ENCODE measurements at regions not wholly inside any gene's neighbourhood (a gene's known extent, or its start where the extent isn't known, plus 50 kb on each side); places are given as distances from the start of the nearest gene placed in this dataset.

- no CpG with 5 or more reads among the region's 2 CpGs for WGBS (ENCODE audit: extremely low coverage, insufficient read length, low lambda C conversion rate)
- H3K4ac ChIP-seq (ENCODE audit: low read depth, low read length) = no peak overlapping the region
- H3K27me3 ChIP-seq (ENCODE audit: insufficient read depth, low read length) = no peaks in the 10 kb centered on the region
- Mint-ChIP-seq H3K4me3 (no peak overlapping the region), H3K9me3 (no peaks in the 10 kb centered on the region; a peak in 1 of 5 replicates), H3K36me3 (ENCODE audit: insufficient read depth in 1 of 3, low read depth in 3 of 3) (no peaks in the 10 kb centered on the region), H3K27me3 (ENCODE audit: low read depth) (peaks cover 15% of the 10 kb centered on the region), H3K4me1 (peaks cover 11 to 14% of the 10 kb centered on the region in 2 experiments; a peak in 3 of 4 replicates), H3K27ac (no peak overlapping the region)
- no peaks in the 10 kb centered on the region for H4K20me1 ChIP-seq (ENCODE audit: control insufficient read depth, insufficient read depth, insufficient read length)
- H4K5ac ChIP-seq (ENCODE audit: insufficient read length, low read depth, low read length) = no peak overlapping the region
- no peak overlapping the region for H2BK120ac ChIP-seq (ENCODE audit: low read depth, low read length, poor library complexity, severe bottlenecking)
- H3K4me1 ChIP-seq (ENCODE audit: insufficient read depth, low read length) = no peaks in the 10 kb centered on the region
- no peak overlapping the region for H3K4me2 ChIP-seq (ENCODE audit: insufficient read depth, insufficient read length, low read length)
- no peaks in the 10 kb centered on the region for H3K23me2 ChIP-seq (ENCODE audit: insufficient read length, low read depth, low read length, poor library complexity, severe bottlenecking)
- no peaks in the 10 kb centered on the region for H3K9me3 ChIP-seq (ENCODE audit: control insufficient read depth, low read depth, low read length)
- H4K91ac ChIP-seq (ENCODE audit: insufficient read length, low read depth, low read length) = no peak overlapping the region
- no peak overlapping the region for H2BK5ac ChIP-seq (ENCODE audit: insufficient read length, low read length)
- H3K79me2 ChIP-seq (ENCODE audit: insufficient read depth, low read length) = no peaks in the 10 kb centered on the region
- no peak overlapping the region for H2AFZ ChIP-seq (ENCODE audit: low read length)
- H3T11ph ChIP-seq (ENCODE audit: low read length) = no peak overlapping the region
- no peak overlapping the region for H3K18ac ChIP-seq (ENCODE audit: insufficient read length, low read depth, low read length)
- H3K56ac ChIP-seq (ENCODE audit: insufficient read length, low read depth, low read length) = no peak overlapping the region
- H2BK20ac ChIP-seq (ENCODE audit: low read depth, low read length, poor library complexity, severe bottlenecking) = no peak overlapping the region
- DNase-seq = peak; percentile 2
- no peaks in the 10 kb centered on the region for H3K79me1 ChIP-seq (ENCODE audit: insufficient read depth, low read depth, low read length, poor library complexity, severe bottlenecking)
- TF ChIP-seq CTCF (conservative IDR thresholded peaks at IDR 0.05) = no peak
- H2BK15ac ChIP-seq (ENCODE audit: low read depth, low read length) = no peak overlapping the region
- no peak overlapping the region for H2AK5ac ChIP-seq (ENCODE audit: insufficient read length, low read length)
- H3K23ac ChIP-seq (ENCODE audit: insufficient read length, low read depth, low read length) = no peak overlapping the region
- no peak overlapping the region for H3K27ac ChIP-seq (ENCODE audit: insufficient read length, low read depth, low read length)
- H4K8ac ChIP-seq (replicated peaks; ENCODE audit: insufficient read length, low read depth, low read length) = no peak overlapping the region
- H3K9ac ChIP-seq (ENCODE audit: extremely low read depth, insufficient read length, low read length) = no peak overlapping the region
- H2BK12ac ChIP-seq (ENCODE audit: insufficient read length, low read depth, low read length) = no peak overlapping the region
- no peak overlapping the region for H3K14ac ChIP-seq (ENCODE audit: insufficient read depth, low read length)
Observed at GRCh38 chr1:34358636-34359035, 181.9 kb downstream of the C1orf94 start.

All from H9 (cell line).